Astrocyte (in vitro differentiated cells and primary cell): ENCODE measurements at regions not wholly inside any gene's neighbourhood (a gene's known extent, or its start where the extent isn't known, plus 50 kb on each side); places are given as distances from the start of the nearest gene placed in this dataset.

ENCODE experiments used
- CTCF ChIP-seq: IDR thresholded peaks from 2 replicates; pipeline ENCODE4 v1.5.1; 2011; ENCODE audit warnings: low read depth, mild to moderate bottlenecking, inconsistent platforms, low read length, moderate library complexity; ENCODE audit not compliant: insufficient read depth
- EZH2 ChIP-seq: IDR thresholded peaks from 2 replicates; pipeline ENCODE4 v1.6.1; 2012; ENCODE audit warnings: mild to moderate bottlenecking, low read length, inconsistent platforms; ENCODE audit not compliant: insufficient read depth

- no peak for TF ChIP-seq CTCF
- no peak for TF ChIP-seq EZH2
These were observed 458.0 kb upstream of the IZUMO3 start for GRCh38 chr9:25003686-25004085.
